H9 (cell line): ENCODE measurements at regions not wholly inside any gene's neighbourhood (a gene's known extent, or its start where the extent isn't known, plus 50 kb on each side); places are given as distances from the start of the nearest gene placed in this dataset.

Source experiments
- DNase-seq: peaks from one replicate; pipeline ENCODE4 v3.0.0-alpha.2; 2017
- H2AFZ ChIP-seq: one replicate; pipeline ENCODE4 v1.6.1; 2013; ENCODE audit warnings: mild to moderate bottlenecking, low read length, control low read depth, moderate library complexity
- H2AK5ac ChIP-seq: 2 replicates; pipeline ENCODE4 v1.6.1; 2013; ENCODE audit warnings: low read length, control low read depth, mixed read lengths; ENCODE audit not compliant: insufficient read length
- H2BK120ac ChIP-seq: one replicate; pipeline ENCODE4 v1.6.1; 2013; ENCODE audit warnings: low read depth, mild to moderate bottlenecking, low read length, control low read depth, inconsistent platforms; ENCODE audit not compliant: poor library complexity, severe bottlenecking
- H2BK12ac ChIP-seq: 2 replicates; pipeline ENCODE4 v1.6.1; 2013; ENCODE audit warnings: low read length, control low read depth, mixed read lengths, low read depth; ENCODE audit not compliant: insufficient read length
- H2BK15ac ChIP-seq: 2 replicates; pipeline ENCODE4 v1.6.1; 2013; ENCODE audit warnings: low read depth, low read length, control low read depth
- H2BK20ac ChIP-seq: one replicate; pipeline ENCODE4 v1.6.1; 2013; ENCODE audit warnings: low read depth, mild to moderate bottlenecking, low read length, control low read depth, inconsistent platforms; ENCODE audit not compliant: poor library complexity, severe bottlenecking
- H2BK5ac ChIP-seq: 2 replicates; pipeline ENCODE4 v1.6.1; 2013; ENCODE audit warnings: low read length, control low read depth, mixed read lengths; ENCODE audit not compliant: insufficient read length
- H3K14ac ChIP-seq: 2 replicates; pipeline ENCODE4 v1.6.1; 2013; ENCODE audit warnings: low read length, control low read depth; ENCODE audit not compliant: insufficient read depth
- H3K18ac ChIP-seq: 2 replicates; pipeline ENCODE4 v1.6.1; 2013; ENCODE audit warnings: low read depth, mild to moderate bottlenecking, mixed read lengths, low read length, control low read depth; ENCODE audit not compliant: insufficient read length
- H3K23ac ChIP-seq: 2 replicates; pipeline ENCODE4 v1.6.1; 2013; ENCODE audit warnings: low read length, control low read depth, mixed read lengths, low read depth; ENCODE audit not compliant: insufficient read length
- H3K23me2 ChIP-seq: 2 replicates; pipeline ENCODE4 v1.6.1; 2013; ENCODE audit warnings: low read depth, mild to moderate bottlenecking, mixed read lengths, low read length, control low read depth; ENCODE audit not compliant: insufficient read length, poor library complexity, severe bottlenecking
- H3K27ac ChIP-seq: 2 replicates; pipeline ENCODE4 v1.5.1; 2013; ENCODE audit warnings: low read length, control low read depth, mixed read lengths, low read depth; ENCODE audit not compliant: insufficient read length
- H3K27me3 ChIP-seq: 2 replicates; pipeline ENCODE4 v1.6.1; 2013; ENCODE audit warnings: low read length, control low read depth, inconsistent platforms; ENCODE audit not compliant: insufficient read depth
- H3K4ac ChIP-seq: 2 replicates; pipeline ENCODE4 v1.6.1; 2013; ENCODE audit warnings: low read depth, mild to moderate bottlenecking, control low read depth, inconsistent platforms, low read length, moderate library complexity
- H3K4me1 ChIP-seq: 2 replicates; pipeline ENCODE4 v1.6.1; 2013; ENCODE audit warnings: low read length, control low read depth, inconsistent platforms; ENCODE audit not compliant: insufficient read depth
- H3K4me2 ChIP-seq: 2 replicates; pipeline ENCODE4 v1.6.1; 2013; ENCODE audit warnings: low read length, control low read depth, mixed read lengths; ENCODE audit not compliant: insufficient read length, insufficient read depth
- H3K56ac ChIP-seq: 2 replicates; pipeline ENCODE4 v1.6.1; 2013; ENCODE audit warnings: low read depth, mild to moderate bottlenecking, mixed read lengths, low read length, control low read depth; ENCODE audit not compliant: insufficient read length
- H3K79me1 ChIP-seq: 2 replicates; pipeline ENCODE4 v1.6.1; 2013; ENCODE audit warnings: low read depth, mild to moderate bottlenecking, moderate library complexity, low read length, control low read depth, inconsistent platforms; ENCODE audit not compliant: insufficient read depth, poor library complexity, severe bottlenecking
- H3K79me2 ChIP-seq: 2 replicates; pipeline ENCODE4 v1.6.1; 2013; ENCODE audit warnings: low read length, control low read depth, inconsistent platforms; ENCODE audit not compliant: insufficient read depth
- H3K9ac ChIP-seq: 2 replicates; pipeline ENCODE4 v1.6.1; 2013; ENCODE audit warnings: low read length, control low read depth, mixed read lengths; ENCODE audit not compliant: insufficient read length; ENCODE audit errors: extremely low read depth
- H3K9me3 ChIP-seq: one replicate; pipeline ENCODE4 v1.6.1; 2013; ENCODE audit warnings: low read depth, low read length, inconsistent platforms; ENCODE audit not compliant: control insufficient read depth
- H3T11ph ChIP-seq: one replicate; pipeline ENCODE4 v1.6.1; 2013; ENCODE audit warnings: mild to moderate bottlenecking, low read length, control low read depth, inconsistent platforms
- H4K20me1 ChIP-seq: one replicate; pipeline ENCODE4 v1.6.1; 2013; ENCODE audit not compliant: control insufficient read depth, insufficient read length, insufficient read depth
- H4K5ac ChIP-seq: 2 replicates; pipeline ENCODE4 v1.6.1; 2013; ENCODE audit warnings: low read depth, mild to moderate bottlenecking, mixed read lengths, low read length, control low read depth; ENCODE audit not compliant: insufficient read length
- H4K8ac ChIP-seq: replicated peaks from 2 replicates; pipeline ENCODE4 v1.6.1; 2013; ENCODE audit warnings: low read length, control low read depth, mixed read lengths, low read depth; ENCODE audit not compliant: insufficient read length
- H4K91ac ChIP-seq: 2 replicates; pipeline ENCODE4 v1.6.1; 2013; ENCODE audit warnings: low read depth, mild to moderate bottlenecking, moderate library complexity, mixed read lengths, low read length, control low read depth; ENCODE audit not compliant: insufficient read length
- H3K27ac Mint-ChIP-seq, 3 experiments: 2 replicates in 2 of 3; 3 replicates in 1 of 3; pipeline ENCODE4 v1.8.0; 2020 to 2021; ENCODE audit warnings: mixed read lengths in 3 of 3, mild to moderate bottlenecking in 1 of 3, moderate library complexity in 1 of 3
- H3K27me3 Mint-ChIP-seq: 2 replicates; pipeline ENCODE4 v1.8.0; 2021; ENCODE audit warnings: low read depth, mild to moderate bottlenecking, moderate library complexity, mixed read lengths
- H3K36me3 Mint-ChIP-seq, 3 experiments: 2 replicates in 2 of 3; 3 replicates in 1 of 3; pipeline ENCODE4 v1.8.0; 2020 to 2021; ENCODE audit warnings: low read depth in 3 of 3, mixed read lengths in 3 of 3; ENCODE audit not compliant: insufficient read depth in 1 of 3
- H3K4me1 Mint-ChIP-seq, 2 experiments: 2 replicates each; pipeline ENCODE4 v1.8.0; 2020; ENCODE audit warnings: mixed read lengths in 2 of 2
- H3K4me3 Mint-ChIP-seq, 2 experiments: 2 replicates in 1 of 2; 3 replicates in 1 of 2; pipeline ENCODE4 v1.8.0; 2020 to 2021; ENCODE audit warnings: mild to moderate bottlenecking in 2 of 2, mixed read lengths in 2 of 2, moderate library complexity in 1 of 2
- H3K9me3 Mint-ChIP-seq, 2 experiments: 2 replicates in 1 of 2; 3 replicates in 1 of 2; pipeline ENCODE4 v1.8.0; 2020; ENCODE audit warnings: mild to moderate bottlenecking in 2 of 2, mixed read lengths in 2 of 2, moderate library complexity in 1 of 2
- CTCF ChIP-seq: fragments of 200-600 bp; sonication (generic); conservative IDR thresholded peaks from 3 replicates; pipeline ENCODE4 v1.8.0; 2021; ENCODE audit warnings: antibody characterized with exemption, mild to moderate bottlenecking

- TF ChIP-seq CTCF, result no peak
- Mint-ChIP-seq H3K9me3 (no peaks in the 10 kb centered on the region), H3K36me3 (no peaks in the 10 kb centered on the region), H3K4me1 (no peaks in the 10 kb centered on the region), H3K4me3 (no peak overlapping the region), H3K27me3 (peaks cover 3% of the 10 kb centered on the region; the same call in 1 of the 2 replicates), H3K27ac (no peak overlapping the region)
- no peak overlapping the region for H3K27ac ChIP-seq
- H2BK15ac ChIP-seq, result no peak overlapping the region
- H3K23me2 ChIP-seq, result no peaks in the 10 kb centered on the region
- no peaks in the 10 kb centered on the region for H3K79me2 ChIP-seq
- no peak overlapping the region for H3K18ac ChIP-seq
- no peaks in the 10 kb centered on the region for H3K27me3 ChIP-seq
- no peak for DNase-seq
- H2BK5ac ChIP-seq, result no peak overlapping the region
- no peak overlapping the region for H3K14ac ChIP-seq
- no peak overlapping the region for H3T11ph ChIP-seq
- no peak overlapping the region for H4K5ac ChIP-seq
- H3K4me1 ChIP-seq, result no peaks in the 10 kb centered on the region
- H2AK5ac ChIP-seq, result no peak overlapping the region
- no peak overlapping the region for H2BK120ac ChIP-seq
- no peak overlapping the region for H3K56ac ChIP-seq
- H4K8ac ChIP-seq, result no peak overlapping the region
- H3K9ac ChIP-seq, result no peak overlapping the region
- H2BK20ac ChIP-seq, result no peak overlapping the region
- no peak overlapping the region for H3K4me2 ChIP-seq
- H3K23ac ChIP-seq, result no peak overlapping the region
- no peaks in the 10 kb centered on the region for H3K79me1 ChIP-seq
- H2BK12ac ChIP-seq, result no peak overlapping the region
- H3K4ac ChIP-seq, result no peak overlapping the region
- H2AFZ ChIP-seq, result no peak overlapping the region
- no peaks in the 10 kb centered on the region for H3K9me3 ChIP-seq
- no peaks in the 10 kb centered on the region for H4K20me1 ChIP-seq
- no peak overlapping the region for H4K91ac ChIP-seq
Observed at GRCh38 chr5:136840601-136841000, 475.3 kb upstream of the TRPC7 start.
